IMR-90 (cell line): ENCODE measurements at regions not wholly inside any gene's neighbourhood (a gene's known extent, or its start where the extent isn't known, plus 50 kb on each side); places are given as distances from the start of the nearest gene placed in this dataset.

Experiments used
- ATAC-seq: fragments of 200-7000 bp; cut with Tn5 transposase; 2 replicates; pipeline ENCODE4 v1.9.1; 2020; ENCODE audit warnings: low read depth, mild to moderate bottlenecking, moderate library complexity
- BruUV-seq: library from RNA; stranded (reverse); fragments of 400-500 nt; replicated peaks from 2 replicates; lab custom pipeline; 2021; lab: Mats Ljungman, UMichigan
- CTCF ChIA-PET: fragments of 300-600 bp; formaldehyde crosslinking; extraction: SDS; loops from one replicate; lab custom pipeline; 2021; ENCODE audit warnings: antibody characterized with exemption; lab: Yijun Ruan, JAX
- POLR2A ChIA-PET: fragments of 300-600 bp; sonication (Branson Sonifier 250); formaldehyde crosslinking; loops from one replicate; lab custom pipeline; 2022; ENCODE audit warnings: antibody characterized with exemption; ENCODE audit not compliant: unreplicated experiment; lab: Charles Lee
- DNase-seq: peaks from one replicate; pipeline ENCODE4 v3.0.0; 2013
- H2AFZ ChIP-seq: replicated peaks from 2 replicates; pipeline ENCODE3; 2013; ENCODE audit warnings: low read length, mild to moderate bottlenecking; ENCODE audit not compliant: poor library complexity
- H2AK5ac ChIP-seq: 2 replicates; pipeline ENCODE4 v1.6.1; 2013; ENCODE audit warnings: low read depth, low read length, inconsistent platforms
- H2AK9ac ChIP-seq: replicated peaks from 2 replicates; pipeline ENCODE3; 2013; ENCODE audit warnings: mild to moderate bottlenecking, low read depth, low read length, moderate library complexity; ENCODE audit not compliant: poor library complexity
- H2BK120ac ChIP-seq: 2 replicates; pipeline ENCODE4 v1.6.1; 2013; ENCODE audit warnings: low read depth, low read length, inconsistent platforms
- H2BK15ac ChIP-seq: 3 replicates; pipeline ENCODE4 v1.6.1; 2013; ENCODE audit warnings: low read depth, low read length, inconsistent platforms
- H2BK20ac ChIP-seq: 2 replicates; pipeline ENCODE4 v1.6.1; 2013; ENCODE audit warnings: low read depth, mild to moderate bottlenecking, inconsistent platforms, low read length, moderate library complexity
- H2BK5ac ChIP-seq: 2 replicates; pipeline ENCODE4 v1.6.1; 2013; ENCODE audit warnings: mild to moderate bottlenecking, low read depth, low read length, inconsistent platforms; ENCODE audit not compliant: poor library complexity, severe bottlenecking
- H3K14ac ChIP-seq: replicated peaks from 2 replicates; pipeline ENCODE4 v1.6.1; 2013; ENCODE audit warnings: low read depth, low read length, inconsistent platforms
- H3K18ac ChIP-seq: 2 replicates; pipeline ENCODE4 v1.6.1; 2013; ENCODE audit warnings: low read depth, low read length, control low read depth
- H3K23ac ChIP-seq: 2 replicates; pipeline ENCODE4 v1.6.1; 2013; ENCODE audit warnings: low read depth, low read length, inconsistent platforms
- H3K27ac ChIP-seq: 2 replicates; pipeline ENCODE4 v1.5.1; 2013; ENCODE audit warnings: mild to moderate bottlenecking, control low read depth, low read length; ENCODE audit not compliant: insufficient read depth
- H3K27me3 ChIP-seq: 2 replicates; pipeline ENCODE4 v1.6.1; 2013; ENCODE audit warnings: low read length; ENCODE audit not compliant: control insufficient read depth, insufficient read depth
- H3K36me3 ChIP-seq: 2 replicates; pipeline ENCODE4 v1.6.1; 2013; ENCODE audit warnings: low read length, mixed read lengths; ENCODE audit not compliant: control insufficient read depth, insufficient read depth
- H3K4ac ChIP-seq: 2 replicates; pipeline ENCODE4 v1.6.1; 2013; ENCODE audit warnings: low read depth, low read length, inconsistent platforms
- H3K4me1 ChIP-seq: 2 replicates; pipeline ENCODE4 v1.6.1; 2013; ENCODE audit warnings: low read length, mixed read lengths; ENCODE audit not compliant: control insufficient read depth, insufficient read depth
- H3K4me2 ChIP-seq: 2 replicates; pipeline ENCODE4 v1.6.1; 2013; ENCODE audit warnings: low read depth, mild to moderate bottlenecking, control low read depth, low read length, moderate library complexity
- H3K4me3 ChIP-seq: 2 replicates; pipeline ENCODE4 v1.5.1; 2013; ENCODE audit warnings: low read depth, mild to moderate bottlenecking, control low read depth, low read length, moderate library complexity; ENCODE audit not compliant: insufficient read depth
- H3K56ac ChIP-seq: 2 replicates; pipeline ENCODE4 v1.6.1; 2013; ENCODE audit warnings: low read length, inconsistent platforms; ENCODE audit not compliant: insufficient read depth; ENCODE audit errors: extremely low read depth
- H3K79me1 ChIP-seq, 2 experiments: 2 replicates each; pipeline ENCODE4 v1.6.1; 2013; ENCODE audit warnings: low read length in 2 of 2, inconsistent platforms in 1 of 2, low read depth in 1 of 2
- H3K9ac ChIP-seq: 2 replicates; pipeline ENCODE4 v1.6.1; 2013; ENCODE audit warnings: low read depth, low read length, control low read depth
- H3K9me1 ChIP-seq: 2 replicates; pipeline ENCODE4 v1.6.1; 2013; ENCODE audit warnings: low read length, inconsistent platforms; ENCODE audit not compliant: insufficient read depth
- H3K9me3 ChIP-seq: 2 replicates; pipeline ENCODE4 v1.6.1; 2013; ENCODE audit warnings: low read length; ENCODE audit not compliant: control insufficient read depth, insufficient read depth
- H4K20me1 ChIP-seq: 2 replicates; pipeline ENCODE4 v1.6.1; 2013; ENCODE audit warnings: low read length, inconsistent platforms; ENCODE audit not compliant: insufficient read depth
- H4K5ac ChIP-seq: 2 replicates; pipeline ENCODE4 v1.6.1; 2013; ENCODE audit warnings: mild to moderate bottlenecking, low read depth, low read length, control low read depth
- H4K8ac ChIP-seq, 2 experiments: 2 replicates each; pipeline ENCODE4 v1.6.1; 2013; ENCODE audit warnings: low read depth in 2 of 2, low read length in 2 of 2, control low read depth in 1 of 2, inconsistent platforms in 1 of 2
- H4K91ac ChIP-seq: 2 replicates; pipeline ENCODE4 v1.6.1; 2013; ENCODE audit warnings: low read depth, low read length, inconsistent platforms; ENCODE audit not compliant: insufficient read depth
- BHLHE40 ChIP-seq: fragments of 150-350 bp; IDR thresholded peaks from 2 replicates; pipeline ENCODE4 v1.6.1; 2016; ENCODE audit warnings: mild to moderate bottlenecking, low read depth, low read length
- CEBPB ChIP-seq: IDR thresholded peaks from 2 replicates; pipeline ENCODE4 v1.6.1; 2012; ENCODE audit warnings: low read depth, low read length, improper control_type of control experiment
- CHD1 ChIP-seq: IDR thresholded peaks from 2 replicates; pipeline ENCODE4 v1.6.1; 2012; ENCODE audit warnings: low read depth, low read length, improper control_type of control experiment
- CTCF ChIP-seq: conservative IDR thresholded peaks from 2 replicates; pipeline ENCODE4 v1.5.1; 2012; ENCODE audit warnings: mild to moderate bottlenecking, low read depth, low read length, improper control_type of control experiment
- ELK1 ChIP-seq: fragments of 150-350 bp; IDR thresholded peaks from 2 replicates; pipeline ENCODE4 v1.6.1; 2016; ENCODE audit warnings: low read depth, mild to moderate bottlenecking, low read length, moderate library complexity, borderline replicate concordance
- FOS ChIP-seq: fragments of 150-350 bp; IDR thresholded peaks from 2 replicates; pipeline ENCODE4 v1.6.1; 2016; ENCODE audit warnings: low read depth, low read length
- MAFK ChIP-seq: IDR thresholded peaks from 2 replicates; pipeline ENCODE4 v1.6.1; 2012; ENCODE audit warnings: low read depth, low read length, improper control_type of control experiment
- MAZ ChIP-seq: IDR thresholded peaks from 2 replicates; pipeline ENCODE4 v1.6.1; 2012; ENCODE audit warnings: low read depth, mild to moderate bottlenecking, low read length, improper control_type of control experiment, moderate library complexity, borderline replicate concordance
- MXI1 ChIP-seq: IDR thresholded peaks from 2 replicates; pipeline ENCODE4 v1.6.1; 2012; ENCODE audit warnings: low read depth, mild to moderate bottlenecking, low read length, moderate library complexity, borderline replicate concordance
- NFE2L2 ChIP-seq: fragments of 150-350 bp; IDR thresholded peaks from 2 replicates; pipeline ENCODE4 v1.6.1; 2016; ENCODE audit warnings: low read depth, mild to moderate bottlenecking, low read length
- POLR2A ChIP-seq: IDR thresholded peaks from 2 replicates; pipeline ENCODE4 v1.6.1; 2012; ENCODE audit warnings: mild to moderate bottlenecking, low read depth, low read length
- RAD21 ChIP-seq: IDR thresholded peaks from 2 replicates; pipeline ENCODE4 v1.6.1; 2012; ENCODE audit warnings: low read length, improper control_type of control experiment
- RCOR1 ChIP-seq: IDR thresholded peaks from 2 replicates; pipeline ENCODE4 v1.6.1; 2012; ENCODE audit warnings: mild to moderate bottlenecking, low read length, improper control_type of control experiment; ENCODE audit not compliant: insufficient replicate concordance
- USF2 ChIP-seq: fragments of 150-350 bp; IDR thresholded peaks from 2 replicates; pipeline ENCODE4 v1.6.1; 2017; ENCODE audit warnings: mild to moderate bottlenecking, antibody characterized with exemption, low read length, low read depth
- WGBS, 2 experiments: methylation state at CpG; one replicate each; pipeline versions ENCODE4 v1.1.5 to v1.1.7; 2013; ENCODE audit warnings: missing lambda C conversion rate in 2 of 2; ENCODE audit not compliant: insufficient read length in 1 of 2; ENCODE audit errors: extremely low coverage in 2 of 2; 5-methylcytosine and 5-hydroxymethylcytosine counted together
- dilution Hi-C: fragments of 300-500 bp; cut with HindIII; formaldehyde crosslinking; loops from one replicate; pipeline ENCODE4 v1.14.3; 2018; ENCODE audit warnings: low sequenced_read_pairs; ENCODE audit not compliant: unreplicated experiment
- in situ Hi-C: fragments of 300-500 bp; cut with MboI; formaldehyde crosslinking; loops from 3 replicates; pipeline ENCODE4 v1.14.3; 2019; ENCODE audit warnings: low sequenced_read_pairs, inconsistent platforms, mixed read lengths
- intact Hi-C: fragments of 100-400 bp; cut with micrococcal nuclease; formaldehyde crosslinking; loops from 2 replicates; pipeline ENCODE4 v1.10.0; 2022

GRCh38 chr16:81148277-81148676, 52.1 kb upstream of the GCSH start:
- Histone ChIP-seq H2AFZ (no peak overlapping the region), H4K20me1 (no peaks in the 10 kb centered on the region), H3K9ac (no peak overlapping the region), H3K4me1 (no peaks in the 10 kb centered on the region), H3K79me1 (no peaks in the 10 kb centered on the region), H3K4ac (no peak overlapping the region), H3K23ac (no peak overlapping the region), H2AK5ac (no peak overlapping the region), H3K56ac (no peak overlapping the region), H2BK15ac (no peak overlapping the region), H4K91ac (no peak overlapping the region), H2BK120ac (no peak overlapping the region), H3K14ac (no peak overlapping the region), H4K8ac (no peak overlapping the region), H3K9me1 (no peaks in the 10 kb centered on the region), H2BK20ac (no peak overlapping the region), H3K4me3 (no peak overlapping the region), H3K4me2 (no peak overlapping the region), H3K36me3 (no peaks in the 10 kb centered on the region), H3K18ac (no peak overlapping the region), H4K5ac (no peak overlapping the region), H3K27me3 (peaks cover 7% of the 10 kb centered on the region), H2AK9ac (no peak overlapping the region), H3K27ac (no peak overlapping the region), H2BK5ac (no peak overlapping the region), H3K9me3 (no peaks in the 10 kb centered on the region)
- in situ Hi-C loops (no loop called here), dilution Hi-C loops (no loop called here), intact Hi-C loops (no loop called here)
- WGBS, 2 experiments, result no CpG with 5 or more reads among the region's 6 CpGs
- DNase-seq, result no peak
- TF ChIP-seq MXI1, result no peak
- no peak for TF ChIP-seq RCOR1
- TF ChIP-seq MAZ, result no peak
- TF ChIP-seq USF2, result no peak
- TF ChIP-seq POLR2A, result no peak
- no peak for TF ChIP-seq CTCF
- no peak for TF ChIP-seq NFE2L2
- no peak for TF ChIP-seq BHLHE40
- no peak for TF ChIP-seq CHD1
- no peak for TF ChIP-seq RAD21
- no peak for TF ChIP-seq ELK1
- no peak for TF ChIP-seq MAFK
- TF ChIP-seq CEBPB, result no peak
- TF ChIP-seq FOS, result no peak
- CTCF ChIA-PET, result no interaction called here
- BruUV-seq, result no TSS peak
- ATAC-seq, result no peak
- POLR2A ChIA-PET, result no interaction called here
